ENCODE measurements at regions not wholly inside any gene's neighbourhood (a gene's known extent, or its start where the extent isn't known, plus 50 kb on each side); places are given as distances from the start of the nearest gene placed in this dataset.

- DNase-seq (ENCODE audit: low read depth), result no peak
These were observed 329.7 kb downstream of the UQCRFS1 start for GRCh38 chr19:28883241-28883693.

DNA sequence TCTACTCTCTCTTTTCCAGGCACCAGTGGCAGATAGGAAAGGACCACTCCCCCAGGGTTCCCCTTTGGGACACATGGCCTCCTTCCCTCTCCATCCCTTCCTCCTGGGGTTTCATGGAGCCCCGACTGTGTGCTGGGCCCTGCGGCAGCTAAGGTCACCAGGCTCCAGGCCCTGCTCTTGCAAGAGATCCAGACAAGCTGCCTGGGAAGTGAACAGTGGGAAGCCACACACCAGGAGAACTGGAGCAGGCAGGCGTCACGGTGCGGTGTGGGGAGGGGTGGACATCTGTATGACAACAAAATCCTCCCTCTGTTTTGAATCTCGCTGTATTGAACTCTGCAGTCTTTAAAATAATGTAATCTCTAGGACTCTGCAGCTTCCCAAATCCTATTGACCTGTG lies 330.1 kb downstream of the UQCRFS1 start:
- DNase-seq (ENCODE audit: low read depth), result no peak

DNA sequence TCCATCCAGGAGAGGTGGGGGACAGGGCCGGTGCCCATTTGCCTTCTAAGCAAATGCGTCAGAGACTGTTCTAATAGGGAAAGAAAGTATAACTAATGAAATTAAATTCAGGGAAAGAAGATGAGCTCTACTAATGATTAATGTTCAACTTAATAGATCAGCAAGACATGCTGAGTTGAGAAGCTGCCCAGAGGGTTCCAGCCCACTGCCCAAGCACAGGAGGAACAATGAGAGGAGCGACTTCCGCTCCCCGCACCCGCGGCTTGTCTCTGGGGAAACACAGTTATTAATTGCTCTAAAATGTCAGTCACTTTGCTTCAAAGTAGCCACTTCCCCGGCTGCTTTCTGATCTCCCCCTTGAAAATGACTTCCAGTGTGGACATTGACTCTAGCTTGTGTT lies 331.3 kb downstream of the UQCRFS1 start:
- DNase-seq (ENCODE audit: low read depth), result no peak

- no peak for DNase-seq (ENCODE audit: low read depth)
These were observed 332.1 kb downstream of the UQCRFS1 start for GRCh38 chr19:28880735-28881401.

GRCh38 chr19:28878862-28879566 lies 333.9 kb downstream of the UQCRFS1 start:
- no peak for DNase-seq (ENCODE audit: low read depth)

DNA sequence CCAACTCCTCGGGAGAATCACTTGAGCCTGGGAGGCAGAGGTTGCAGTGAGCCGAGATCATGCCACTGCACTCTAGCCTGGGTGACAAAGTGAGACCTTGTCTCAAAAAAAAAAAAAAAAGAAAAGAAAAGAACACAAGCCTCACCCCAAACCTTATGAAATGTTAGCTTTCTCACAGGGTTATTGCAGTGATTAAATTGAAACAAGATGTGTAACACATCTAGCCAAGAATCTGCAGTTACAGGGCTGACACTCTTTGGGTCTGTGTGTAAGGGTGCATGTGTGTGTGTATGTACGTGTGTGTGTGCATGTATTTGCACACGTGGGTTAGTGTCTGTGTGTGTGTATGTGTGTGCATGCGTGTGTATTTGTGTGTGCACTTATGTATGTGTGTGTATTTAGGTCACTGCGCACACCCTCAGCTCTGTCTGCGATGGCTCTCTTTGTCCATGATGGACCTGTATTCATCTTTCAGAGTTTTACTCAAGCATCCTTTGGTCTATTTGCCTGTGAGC lies 336.3 kb downstream of the UQCRFS1 start:
- no peak for DNase-seq (ENCODE audit: low read depth)

GRCh38 chr19:28874742-28875141 lies 338.2 kb downstream of the UQCRFS1 start:
- no peak for DNase-seq (ENCODE audit: low read depth)

GRCh38 chr19:28873301-28873700 lies 339.6 kb downstream of the UQCRFS1 start:
- DNase-seq (ENCODE audit: low read depth), result no peak

- no peak for DNase-seq (ENCODE audit: low read depth)
These were observed 341.7 kb downstream of the UQCRFS1 start for GRCh38 chr19:28871099-28871725.

DNA sequence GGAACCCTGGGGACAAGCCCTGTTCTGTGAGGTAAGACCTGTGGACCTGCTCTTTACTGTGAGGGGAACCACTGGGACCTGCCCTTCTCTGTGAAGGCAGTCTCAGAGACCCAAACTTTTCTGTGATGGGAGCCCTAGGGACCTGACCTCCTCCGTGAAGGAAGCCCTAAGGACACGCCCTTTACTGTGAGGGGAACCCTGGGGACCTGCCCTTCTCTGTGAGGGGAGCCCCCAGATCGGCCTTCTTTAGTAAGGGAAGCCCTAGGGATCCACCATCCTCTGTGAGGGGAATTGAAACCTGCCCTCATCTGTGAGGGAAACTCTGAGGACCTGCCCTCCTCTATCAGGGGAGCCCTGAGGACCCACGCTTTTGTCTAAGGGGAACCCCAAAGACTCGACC lies 343.5 kb downstream of the UQCRFS1 start:
- no peak for DNase-seq (ENCODE audit: low read depth)

DNA sequence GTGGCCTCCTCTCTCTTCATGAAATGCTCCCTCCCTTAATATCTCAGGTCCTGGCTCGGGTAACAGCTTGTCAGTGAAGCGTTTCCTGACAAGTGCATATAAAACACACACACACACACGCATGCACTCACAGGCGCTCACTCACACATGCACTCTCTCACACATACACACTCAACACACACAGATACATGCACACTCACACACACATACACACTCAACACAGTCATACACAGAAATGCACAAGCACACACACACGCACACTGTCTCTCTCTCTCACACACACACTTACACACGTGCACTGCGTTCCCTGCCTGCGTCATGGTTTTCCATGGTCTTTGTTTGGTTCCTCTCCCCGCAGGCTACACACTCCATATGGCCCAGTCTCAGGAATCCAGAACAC lies 344.1 kb downstream of the UQCRFS1 start:
- DNase-seq (ENCODE audit: low read depth), result no peak

DNA sequence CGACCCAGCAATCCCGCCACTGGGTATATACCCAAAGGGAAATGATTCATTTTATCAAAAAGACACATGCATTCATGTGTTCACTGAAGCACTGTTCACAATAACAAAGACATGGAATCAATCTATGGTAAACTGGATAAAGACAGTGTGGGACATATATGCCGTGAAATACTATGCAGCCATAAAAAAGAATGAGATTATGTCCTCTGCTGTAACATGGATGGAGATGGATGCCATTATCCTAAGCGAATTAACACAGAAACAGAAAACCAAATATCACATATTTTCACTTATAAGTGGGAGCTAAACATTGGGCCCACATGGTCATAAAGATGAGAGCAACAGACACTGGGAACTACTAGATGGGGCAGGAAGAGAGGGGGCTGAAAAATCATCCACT lies 345.0 kb downstream of the UQCRFS1 start:
- DNase-seq (ENCODE audit: low read depth), result no peak

- no peak for DNase-seq (ENCODE audit: low read depth)
These were observed 348.3 kb downstream of the UQCRFS1 start for GRCh38 chr19:28864577-28865042.

DNA sequence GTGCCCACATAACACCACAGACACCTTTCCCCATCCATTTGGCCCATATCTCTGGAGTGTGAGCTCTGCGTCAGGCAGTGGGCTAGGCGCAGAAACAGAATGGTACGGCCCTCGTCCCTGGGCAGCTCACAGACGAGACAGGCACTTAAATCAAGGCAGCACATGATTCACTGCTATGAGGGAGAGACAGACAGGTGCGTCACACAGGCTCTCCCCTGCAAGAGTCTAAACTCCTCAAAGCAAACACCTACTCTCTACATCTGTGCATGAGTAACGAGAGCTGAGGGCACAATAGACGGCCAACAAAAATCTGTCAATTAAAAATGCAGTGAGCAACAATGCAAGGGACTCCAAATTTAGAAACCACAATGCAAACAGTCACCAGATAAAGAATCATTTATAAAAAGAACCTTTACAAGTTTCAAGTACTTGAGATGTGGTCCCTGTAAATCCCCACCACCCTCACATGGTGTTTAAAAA lies 348.9 kb downstream of the UQCRFS1 start:
- DNase-seq (ENCODE audit: low read depth), result no peak

GRCh38 chr19:28862238-28862637 lies 350.7 kb downstream of the UQCRFS1 start:
- DNase-seq (ENCODE audit: low read depth), result no peak

DNA sequence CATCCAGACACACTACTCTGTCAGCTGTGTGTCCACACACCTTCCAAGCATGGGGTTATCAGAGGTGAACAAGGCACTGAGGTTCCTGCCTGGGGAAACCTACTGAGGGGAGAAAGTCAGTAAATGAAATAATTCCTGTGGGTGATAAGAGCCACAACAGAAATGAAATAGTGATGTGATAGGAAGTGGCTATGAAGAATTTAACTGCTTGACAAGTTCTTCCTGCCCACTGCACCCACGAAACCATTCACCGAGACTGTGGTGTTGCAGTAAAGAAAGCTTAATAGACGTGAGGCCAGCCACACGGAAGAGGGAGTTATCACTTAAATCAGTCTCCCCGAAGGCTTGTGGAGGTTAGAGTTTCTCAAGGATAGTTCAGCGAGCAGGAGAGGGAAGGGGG lies 353.1 kb downstream of the UQCRFS1 start:
- no peak for DNase-seq (ENCODE audit: low read depth)

DNA sequence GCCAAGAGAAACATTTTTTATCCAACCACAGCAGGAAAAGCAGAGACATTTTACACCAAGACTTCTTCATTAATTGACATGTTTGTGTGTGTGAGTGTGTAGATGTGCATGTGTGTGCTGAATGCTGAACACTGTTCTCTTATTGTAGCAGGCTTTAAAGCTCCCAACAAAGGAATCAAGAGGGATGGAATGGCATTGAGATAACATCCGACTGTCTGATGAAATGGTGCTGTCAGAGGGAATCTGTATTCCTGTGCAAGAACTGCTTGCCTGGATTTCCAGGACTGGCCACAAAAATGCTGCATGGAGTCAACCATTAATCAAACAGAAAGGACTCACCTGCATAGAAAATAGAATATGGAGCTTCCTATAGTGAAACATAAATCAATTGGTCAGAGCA lies 354.0 kb downstream of the UQCRFS1 start:
- no peak for DNase-seq (ENCODE audit: low read depth)

- no peak for DNase-seq (ENCODE audit: low read depth)
These were observed 355.0 kb downstream of the UQCRFS1 start for GRCh38 chr19:28857967-28858366.

- no peak for DNase-seq (ENCODE audit: low read depth)
These were observed 357.7 kb downstream of the UQCRFS1 start for GRCh38 chr19:28855216-28855615.

DNA sequence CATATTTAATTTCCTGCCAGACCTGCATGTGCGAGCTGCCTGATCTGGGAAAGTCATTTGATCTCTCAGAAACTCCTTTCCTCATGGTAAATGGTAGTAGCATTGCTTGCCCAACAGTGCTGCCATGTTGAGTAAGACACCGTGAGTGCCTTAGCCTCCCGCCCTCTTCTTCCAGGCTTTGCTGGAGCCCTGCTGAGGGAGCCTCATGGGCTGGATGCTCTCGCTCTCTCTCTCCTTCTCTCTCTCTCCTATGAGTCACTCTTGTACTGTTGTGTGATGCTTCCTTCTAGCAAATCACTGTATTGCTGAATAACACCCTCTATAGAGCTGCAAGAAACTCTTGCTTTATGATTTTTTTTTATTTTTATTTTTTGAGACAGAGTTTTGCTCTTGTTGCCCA lies 365.5 kb downstream of the UQCRFS1 start:
- no peak for DNase-seq (ENCODE audit: low read depth)

DNA sequence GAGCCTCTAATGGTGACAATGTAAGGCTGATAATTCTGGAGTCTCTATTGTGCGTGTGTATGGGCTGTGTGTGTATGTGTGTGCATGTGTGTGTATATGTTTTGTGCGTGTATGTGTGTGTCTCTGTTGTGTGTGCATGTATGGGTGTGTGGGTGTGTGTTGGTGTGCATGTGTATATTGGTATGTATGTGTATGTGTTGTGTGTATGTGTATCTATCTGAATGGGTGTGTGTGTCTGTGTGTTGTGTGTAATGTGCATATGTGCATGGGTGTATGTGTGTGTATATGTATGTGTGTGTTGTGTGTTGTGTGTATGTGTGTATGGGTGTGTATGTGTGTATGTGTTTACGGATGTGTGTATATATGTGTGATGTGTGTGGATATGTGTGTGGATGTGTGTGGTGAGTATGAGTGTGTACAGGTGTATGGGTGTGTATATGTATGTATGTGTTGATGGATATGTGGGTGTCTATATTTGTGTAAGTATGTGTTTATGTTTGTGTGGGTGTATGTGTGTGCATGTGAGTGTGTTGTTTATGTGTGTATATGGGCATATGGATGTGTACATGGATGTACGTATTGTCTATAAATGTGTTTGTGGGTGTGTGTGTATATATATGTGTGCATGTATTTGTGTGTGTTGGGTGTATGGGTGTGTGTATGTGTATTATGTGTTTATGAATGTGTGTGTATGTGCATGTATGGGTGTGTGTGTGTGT lies 366.7 kb downstream of the UQCRFS1 start:
- no peak for DNase-seq (ENCODE audit: low read depth)

Measured in activated T-helper 1 cell treated with Interleukin-2 at 50 U/mL for 16 hours (primary cell).